ENCODE measurements at regions not wholly inside any gene's neighbourhood (a gene's known extent, or its start where the extent isn't known, plus 50 kb on each side); places are given as distances from the start of the nearest gene placed in this dataset.

- Histone ChIP-seq H3K9me3 (ENCODE audit: severe bottlenecking) (peaks cover 7% of the 10 kb centered on the region), H3K27me3 (ENCODE audit: insufficient read depth, low read depth, severe bottlenecking) (no peaks in the 10 kb centered on the region), H3K4me3 (ENCODE audit: low read depth, low read length) (no peak overlapping the region), H3K27ac (peak overlapping the region; percentile 23; the same call in 1 of the 2 replicates), H3K36me3 (no peaks in the 10 kb centered on the region)
- TF ChIP-seq CTCF (IDR thresholded peaks at IDR 0.05; ENCODE audit: low read depth, low read length): no peak
- peak; percentile 77 for DNase-seq
Observed at GRCh38 chr12:131258398-131258797, 304.7 kb downstream of the ADGRD1 start.

- Histone ChIP-seq H3K27ac (no peak overlapping the region), H3K9me3 (ENCODE audit: severe bottlenecking) (peaks cover 7% of the 10 kb centered on the region), H3K27me3 (ENCODE audit: insufficient read depth, low read depth, severe bottlenecking) (no peaks in the 10 kb centered on the region), H3K4me3 (ENCODE audit: low read depth, low read length) (no peak overlapping the region), H3K36me3 (no peaks in the 10 kb centered on the region)
- no peak for DNase-seq
- TF ChIP-seq CTCF (IDR thresholded peaks at IDR 0.05; ENCODE audit: low read depth, low read length): no peak
Observed at GRCh38 chr12:131260251-131260905, 306.7 kb downstream of the ADGRD1 start.

GRCh38 chr12:131260954-131261353, 307.2 kb downstream of the ADGRD1 start:
- no peak for TF ChIP-seq CTCF (IDR thresholded peaks at IDR 0.05; ENCODE audit: low read depth, low read length)
- Histone ChIP-seq H3K27me3 (ENCODE audit: insufficient read depth, low read depth, severe bottlenecking) (no peaks in the 10 kb centered on the region), H3K4me3 (ENCODE audit: low read depth, low read length) (no peak overlapping the region), H3K9me3 (ENCODE audit: severe bottlenecking) (peaks cover 7% of the 10 kb centered on the region), H3K27ac (no peak overlapping the region), H3K36me3 (no peaks in the 10 kb centered on the region)
- DNase-seq: no peak

- DNase-seq: no peak
- H3K36me3 ChIP-seq: no peaks in the 10 kb centered on the region
- no peaks in the 10 kb centered on the region for H3K9me3 ChIP-seq (ENCODE audit: severe bottlenecking)
- TF ChIP-seq CTCF (IDR thresholded peaks at IDR 0.05; ENCODE audit: low read depth, low read length): no peak
- H3K4me3 ChIP-seq (ENCODE audit: low read depth, low read length): no peak overlapping the region
- no peak overlapping the region for H3K27ac ChIP-seq
- no peaks in the 10 kb centered on the region for H3K27me3 ChIP-seq (ENCODE audit: insufficient read depth, low read depth, severe bottlenecking)
Observed at GRCh38 chr12:131261906-131262305, 308.2 kb downstream of the ADGRD1 start.

- no peak overlapping the region for H3K4me3 ChIP-seq (ENCODE audit: low read depth, low read length)
- no peaks in the 10 kb centered on the region for H3K36me3 ChIP-seq
- H3K9me3 ChIP-seq (ENCODE audit: severe bottlenecking): no peaks in the 10 kb centered on the region
- no peak for TF ChIP-seq CTCF (IDR thresholded peaks at IDR 0.05; ENCODE audit: low read depth, low read length)
- no peak for DNase-seq
- H3K27me3 ChIP-seq (ENCODE audit: insufficient read depth, low read depth, severe bottlenecking): no peaks in the 10 kb centered on the region
- H3K27ac ChIP-seq: no peak overlapping the region
Observed at GRCh38 chr12:131263626-131264025, 309.9 kb downstream of the ADGRD1 start.

- no peak for DNase-seq
- Histone ChIP-seq H3K36me3 (no peaks in the 10 kb centered on the region), H3K27me3 (ENCODE audit: insufficient read depth, low read depth, severe bottlenecking) (no peaks in the 10 kb centered on the region), H3K4me3 (ENCODE audit: low read depth, low read length) (no peak overlapping the region), H3K9me3 (ENCODE audit: severe bottlenecking) (no peaks in the 10 kb centered on the region), H3K27ac (no peak overlapping the region)
- TF ChIP-seq CTCF (IDR thresholded peaks at IDR 0.05; ENCODE audit: low read depth, low read length): no peak
Observed at GRCh38 chr12:131264635-131265034, 310.9 kb downstream of the ADGRD1 start.
